ENCODE measurements at regions not wholly inside any gene's neighbourhood (a gene's known extent, or its start where the extent isn't known, plus 50 kb on each side); places are given as distances from the start of the nearest gene placed in this dataset.

DNA sequence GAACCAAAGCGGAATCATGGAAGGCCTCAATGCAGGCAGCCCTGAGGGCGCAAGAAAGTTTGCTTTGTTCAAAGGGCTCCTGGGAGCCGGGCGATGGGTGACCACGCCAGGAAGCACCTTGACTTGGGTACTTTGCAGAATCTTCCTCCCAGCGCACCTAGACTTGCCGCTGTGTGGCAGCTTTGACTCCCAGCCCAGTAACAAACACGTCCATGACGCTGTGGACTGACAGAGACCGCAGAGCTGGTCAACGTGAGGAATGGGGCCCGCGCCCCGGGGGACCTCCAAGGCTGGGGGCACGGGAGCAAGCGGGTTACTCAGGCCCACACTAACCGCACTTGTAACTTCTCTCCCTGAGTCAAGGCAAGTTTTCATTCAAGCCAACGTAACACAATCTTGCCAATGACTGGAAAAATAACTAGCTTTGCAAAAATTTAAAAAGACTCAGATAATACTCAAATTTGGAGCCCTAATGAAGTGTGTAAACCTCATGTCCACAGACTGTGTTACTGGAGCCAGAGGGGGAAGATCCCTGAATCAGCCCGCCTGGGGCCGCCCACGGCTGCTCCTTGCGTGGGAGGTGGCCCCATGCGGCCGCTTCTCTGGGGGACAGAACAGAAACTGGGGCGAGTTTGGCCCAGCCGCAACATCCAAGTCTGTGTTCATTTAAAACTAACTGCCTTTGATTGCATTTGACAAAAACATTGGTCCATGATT lies 130.8 kb downstream of the DNAJB6 start:
- TF ChIP-seq, protein P1, sequence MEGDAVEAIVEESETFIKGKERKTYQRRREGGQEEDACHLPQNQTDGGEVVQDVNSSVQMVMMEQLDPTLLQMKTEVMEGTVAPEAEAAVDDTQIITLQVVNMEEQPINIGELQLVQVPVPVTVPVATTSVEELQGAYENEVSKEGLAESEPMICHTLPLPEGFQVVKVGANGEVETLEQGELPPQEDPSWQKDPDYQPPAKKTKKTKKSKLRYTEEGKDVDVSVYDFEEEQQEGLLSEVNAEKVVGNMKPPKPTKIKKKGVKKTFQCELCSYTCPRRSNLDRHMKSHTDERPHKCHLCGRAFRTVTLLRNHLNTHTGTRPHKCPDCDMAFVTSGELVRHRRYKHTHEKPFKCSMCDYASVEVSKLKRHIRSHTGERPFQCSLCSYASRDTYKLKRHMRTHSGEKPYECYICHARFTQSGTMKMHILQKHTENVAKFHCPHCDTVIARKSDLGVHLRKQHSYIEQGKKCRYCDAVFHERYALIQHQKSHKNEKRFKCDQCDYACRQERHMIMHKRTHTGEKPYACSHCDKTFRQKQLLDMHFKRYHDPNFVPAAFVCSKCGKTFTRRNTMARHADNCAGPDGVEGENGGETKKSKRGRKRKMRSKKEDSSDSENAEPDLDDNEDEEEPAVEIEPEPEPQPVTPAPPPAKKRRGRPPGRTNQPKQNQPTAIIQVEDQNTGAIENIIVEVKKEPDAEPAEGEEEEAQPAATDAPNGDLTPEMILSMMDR (IDR thresholded peaks at IDR 0.05; ENCODE audit: low read depth, low read length, missing control alignments) = no peak
- no peak overlapping the region for H3K4me3 ChIP-seq (ENCODE audit: low read depth, low read length)
- DNase-seq (ENCODE audit: low read depth) = no peak

DNA sequence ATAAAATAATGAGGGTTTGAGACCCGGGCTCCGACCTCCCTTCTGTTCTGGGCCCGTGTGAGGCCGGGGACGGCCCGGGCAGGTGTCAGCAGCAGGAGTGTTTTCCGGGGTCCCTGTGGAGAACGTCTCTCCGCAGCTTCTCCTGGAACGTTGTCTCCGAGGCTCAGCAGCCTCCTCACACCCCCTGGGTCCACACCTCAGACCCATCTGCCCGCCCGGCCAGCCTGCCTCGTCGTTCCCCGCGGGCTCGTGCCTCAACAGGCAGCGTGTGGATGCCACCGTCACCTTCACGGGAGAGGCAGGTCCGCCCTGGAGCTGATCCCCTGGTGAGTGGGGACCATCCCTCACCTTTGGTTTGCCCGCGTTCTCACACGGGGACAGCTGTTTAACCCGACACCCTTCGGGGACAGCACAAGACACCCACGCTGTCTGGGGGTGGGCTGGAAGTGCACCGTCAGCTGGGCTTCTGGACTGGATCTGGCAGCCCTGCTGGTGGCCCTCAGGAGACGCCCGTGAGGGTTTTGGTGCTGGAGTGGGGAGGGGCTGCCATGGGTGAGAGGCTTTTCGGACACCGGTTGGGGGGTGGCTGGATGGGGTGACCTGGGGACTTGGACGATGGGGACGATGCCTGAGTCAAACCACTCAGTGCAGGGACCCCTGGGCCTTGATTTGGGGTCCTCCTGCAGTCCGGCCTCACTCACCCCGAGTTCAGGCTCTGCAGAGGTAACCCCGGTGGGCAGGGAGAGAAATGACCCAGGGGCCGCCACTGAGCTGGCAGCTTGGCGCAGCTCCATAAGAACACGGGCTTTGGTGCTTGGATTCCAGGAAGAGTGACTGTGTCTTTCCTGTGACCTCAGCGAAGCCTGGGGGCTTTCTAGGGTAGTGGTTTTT lies 131.7 kb downstream of the DNAJB6 start:
- TF ChIP-seq, protein P1 (IDR thresholded peaks at IDR 0.05; ENCODE audit: low read depth, low read length, missing control alignments) = no peak
- H3K4me3 ChIP-seq (ENCODE audit: low read depth, low read length) = no peak overlapping the region
- no peak for DNase-seq (ENCODE audit: low read depth)

DNA sequence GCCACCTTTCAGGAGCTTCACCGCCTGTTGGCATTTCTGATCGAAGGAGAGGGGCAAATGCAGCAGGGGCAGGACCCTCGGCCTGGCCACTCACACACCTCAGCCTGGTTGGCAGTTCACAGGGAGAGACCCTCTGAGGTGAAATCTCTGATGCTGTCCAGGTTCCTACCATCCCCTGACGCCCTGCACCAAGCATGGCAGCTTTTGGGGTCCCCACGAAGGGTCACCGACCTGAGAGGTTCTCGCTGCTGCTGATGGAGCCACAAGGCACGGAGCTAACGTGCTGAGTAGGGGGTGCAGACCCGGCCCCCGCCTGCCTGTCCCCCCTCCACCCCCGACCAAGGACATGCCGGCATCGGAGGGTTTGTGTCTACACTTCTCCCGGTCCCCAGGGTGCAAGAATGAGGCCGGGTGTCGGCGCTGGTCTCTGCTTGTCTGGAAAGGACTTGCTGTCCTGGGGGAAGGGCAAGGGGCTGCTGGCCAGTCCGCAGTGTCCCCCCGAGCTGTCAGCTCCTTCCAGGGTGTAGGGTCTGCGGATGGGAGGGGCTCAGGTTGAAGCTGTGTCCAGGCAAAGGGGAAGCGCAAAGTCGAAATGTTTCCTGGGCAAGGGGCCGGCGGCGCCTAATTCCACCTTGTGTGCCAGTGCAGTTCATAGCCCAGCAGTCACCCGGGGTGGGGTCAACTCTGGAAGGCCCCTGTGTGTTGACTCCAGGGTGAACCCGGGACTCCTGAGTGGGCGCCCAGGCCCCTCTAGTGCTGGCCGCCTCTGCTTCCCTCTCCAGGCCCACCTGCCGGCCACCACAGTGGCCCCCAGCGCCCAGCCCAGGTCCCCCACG lies 132.6 kb downstream of the DNAJB6 start:
- DNase-seq (ENCODE audit: low read depth) = no peak
- no peak overlapping the region for H3K4me3 ChIP-seq (ENCODE audit: low read depth, low read length)
- TF ChIP-seq, protein P1 (IDR thresholded peaks at IDR 0.05; ENCODE audit: low read depth, low read length, missing control alignments) = no peak

DNA sequence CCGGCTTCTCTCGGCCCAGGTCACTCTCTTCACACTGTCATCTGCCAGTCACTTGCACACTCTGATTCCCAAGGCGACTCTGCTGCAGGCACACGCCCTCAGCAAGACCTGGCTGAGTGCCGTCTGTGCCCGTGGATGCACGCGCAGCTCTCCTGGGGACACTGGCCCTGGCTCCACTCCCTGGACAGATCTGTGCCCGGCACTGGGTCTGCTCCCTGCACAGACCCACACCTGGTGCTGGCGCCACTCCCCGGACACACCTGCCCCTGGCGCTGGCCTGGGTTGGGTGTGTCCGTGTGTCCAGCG lies 133.2 kb downstream of the DNAJB6 start:
- TF ChIP-seq, protein P1 (IDR thresholded peaks at IDR 0.05; ENCODE audit: low read depth, low read length, missing control alignments) = no peak
- H3K4me3 ChIP-seq (ENCODE audit: low read depth, low read length) = no peak overlapping the region
- DNase-seq (ENCODE audit: low read depth) = no peak

DNA sequence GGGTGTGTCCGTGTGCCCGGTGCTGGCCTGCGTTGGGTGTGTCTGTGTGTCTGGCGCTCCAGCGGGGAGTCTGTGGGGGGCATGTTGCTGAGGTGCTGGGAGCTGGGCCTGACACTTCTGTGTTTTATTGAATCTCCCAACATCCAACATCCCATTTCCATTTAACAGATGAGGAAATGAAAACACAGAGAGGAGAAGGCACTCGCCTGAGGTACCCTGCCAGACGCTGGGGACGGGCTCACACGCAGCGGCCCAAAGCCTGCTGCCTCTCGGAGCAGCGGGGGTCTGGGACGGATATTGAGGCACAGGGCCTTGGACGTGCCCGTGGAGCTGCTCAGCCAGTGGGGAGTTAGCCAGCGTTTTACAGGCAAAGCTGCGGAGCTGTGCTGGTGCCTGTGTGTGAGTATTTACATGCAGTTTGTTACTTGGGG lies 133.9 kb downstream of the DNAJB6 start:
- TF ChIP-seq, protein P1 (IDR thresholded peaks at IDR 0.05; ENCODE audit: low read depth, low read length, missing control alignments) = no peak
- DNase-seq (ENCODE audit: low read depth) = no peak
- no peak overlapping the region for H3K4me3 ChIP-seq (ENCODE audit: low read depth, low read length)

DNA sequence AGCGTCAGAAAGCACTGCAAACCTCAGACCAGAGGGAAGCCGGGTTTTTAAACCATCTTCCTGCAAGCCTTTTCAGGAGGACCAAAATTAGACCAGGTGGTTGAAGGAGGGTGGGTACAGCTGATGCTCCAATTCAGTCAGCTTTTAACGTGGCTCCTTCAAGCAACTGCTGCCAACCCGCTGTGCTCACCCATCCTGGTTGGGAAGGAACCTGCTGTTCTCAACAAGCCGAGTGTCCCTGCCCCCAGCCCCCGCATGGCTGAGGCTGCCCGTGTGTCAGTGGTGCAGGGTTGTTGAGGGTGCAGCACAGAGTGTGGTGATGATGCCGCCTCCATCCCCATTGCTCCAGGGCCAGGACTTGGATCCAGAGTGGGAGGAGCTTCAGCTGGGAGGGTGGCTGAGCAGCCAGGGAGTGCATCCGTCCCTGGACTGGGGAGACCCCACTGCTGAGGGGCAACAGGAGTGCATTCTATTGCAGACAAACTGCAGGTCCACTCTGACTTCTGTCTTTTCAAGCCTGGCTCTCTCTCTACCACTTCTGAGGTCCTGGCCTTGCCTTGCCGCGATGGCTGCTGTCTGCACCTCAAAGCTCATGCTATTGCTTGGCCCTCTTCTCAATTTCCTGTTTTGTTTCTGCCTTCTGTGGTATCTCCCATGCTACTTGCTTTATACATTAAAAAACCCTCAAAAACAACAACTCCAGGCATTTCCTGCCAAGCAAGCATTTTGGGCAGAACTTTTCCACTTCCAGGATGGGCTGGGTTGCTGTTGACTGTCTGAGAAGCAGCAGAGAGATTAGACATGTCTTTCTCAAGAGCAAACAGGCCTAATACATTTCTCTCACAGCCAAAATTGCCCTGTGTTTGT lies 134.7 kb downstream of the DNAJB6 start:
- TF ChIP-seq, protein P1 (IDR thresholded peaks at IDR 0.05; ENCODE audit: low read depth, low read length, missing control alignments) = no peak
- no peak overlapping the region for H3K4me3 ChIP-seq (ENCODE audit: low read depth, low read length)
- no peak for DNase-seq (ENCODE audit: low read depth)

Measured in GM12864 (cell line).